Vagina (tissue), 2 donors: ENCODE measurements at regions not wholly inside any gene's neighbourhood (a gene's known extent, or its start where the extent isn't known, plus 50 kb on each side); places are given as distances from the start of the nearest gene placed in this dataset.

ENCODE experiments used
- POLR2A ChIP-seq, 2 donors: fragments of 450-650 bp; IDR thresholded peaks; one replicate each; pipeline ENCODE4 v1.6.1; 2017; ENCODE audit warnings: antibody characterized with exemption in 2 of 2, mild to moderate bottlenecking in 2 of 2, moderate library complexity in 2 of 2
- POLR2AphosphoS5 ChIP-seq, 2 donors: sonication (generic); formaldehyde crosslinking; IDR thresholded peaks; one replicate each; pipeline ENCODE4 v1.9.0; 2017; ENCODE audit warnings: antibody characterized with exemption in 2 of 2, mild to moderate bottlenecking in 2 of 2, low read depth in 1 of 2; ENCODE audit not compliant: insufficient read depth in 1 of 2
- TF ChIP-seq, protein P1 (sequence below), 3 experiments: fragments of 450-650 bp in 2 of 3; fragments of 200-600 bp in 1 of 3; sonication (generic) in 1 of 3; IDR thresholded peaks; one replicate each; pipeline ENCODE4 v1.5.1; 2017 to 2019; ENCODE audit warnings: antibody characterized with exemption in 3 of 3, mild to moderate bottlenecking in 2 of 3, moderate library complexity in 2 of 3

DNA sequence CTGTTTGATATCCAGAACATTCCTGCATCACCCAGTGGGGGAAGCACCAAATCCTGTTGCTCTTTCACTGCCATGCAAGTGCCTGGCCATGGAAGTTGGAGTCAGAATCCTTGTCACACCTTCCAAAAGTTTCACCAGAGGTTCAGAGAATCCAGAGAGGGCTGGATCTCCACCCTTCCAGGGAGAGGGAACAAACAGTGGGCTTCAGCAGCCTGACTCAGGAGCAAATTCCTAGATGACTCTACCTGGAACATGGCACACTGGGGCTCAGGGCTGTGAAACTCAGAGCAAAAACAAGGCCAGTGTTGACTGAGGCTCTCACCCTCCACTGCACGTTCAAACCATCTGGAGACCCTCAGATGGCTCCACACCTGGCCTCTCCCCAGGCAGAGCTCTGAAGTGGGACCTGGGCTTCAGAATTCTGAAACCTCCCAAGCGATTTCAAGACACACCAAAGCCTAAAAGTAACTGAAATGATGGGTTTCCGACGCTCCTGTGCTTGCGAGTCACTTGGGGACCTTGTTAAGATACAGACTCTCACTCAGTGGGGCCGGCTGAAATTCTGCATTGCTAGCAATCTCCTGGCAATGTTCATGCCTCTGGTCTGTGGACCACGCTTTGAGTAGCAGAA lies 205.9 kb downstream of the AUH start:
- TF ChIP-seq, protein P1, sequence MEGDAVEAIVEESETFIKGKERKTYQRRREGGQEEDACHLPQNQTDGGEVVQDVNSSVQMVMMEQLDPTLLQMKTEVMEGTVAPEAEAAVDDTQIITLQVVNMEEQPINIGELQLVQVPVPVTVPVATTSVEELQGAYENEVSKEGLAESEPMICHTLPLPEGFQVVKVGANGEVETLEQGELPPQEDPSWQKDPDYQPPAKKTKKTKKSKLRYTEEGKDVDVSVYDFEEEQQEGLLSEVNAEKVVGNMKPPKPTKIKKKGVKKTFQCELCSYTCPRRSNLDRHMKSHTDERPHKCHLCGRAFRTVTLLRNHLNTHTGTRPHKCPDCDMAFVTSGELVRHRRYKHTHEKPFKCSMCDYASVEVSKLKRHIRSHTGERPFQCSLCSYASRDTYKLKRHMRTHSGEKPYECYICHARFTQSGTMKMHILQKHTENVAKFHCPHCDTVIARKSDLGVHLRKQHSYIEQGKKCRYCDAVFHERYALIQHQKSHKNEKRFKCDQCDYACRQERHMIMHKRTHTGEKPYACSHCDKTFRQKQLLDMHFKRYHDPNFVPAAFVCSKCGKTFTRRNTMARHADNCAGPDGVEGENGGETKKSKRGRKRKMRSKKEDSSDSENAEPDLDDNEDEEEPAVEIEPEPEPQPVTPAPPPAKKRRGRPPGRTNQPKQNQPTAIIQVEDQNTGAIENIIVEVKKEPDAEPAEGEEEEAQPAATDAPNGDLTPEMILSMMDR (IDR thresholded peaks at IDR 0.05) = no peak
- TF ChIP-seq POLR2AphosphoS5 (IDR thresholded peaks at IDR 0.05; ENCODE audit: insufficient read depth in 1 of 2, low read depth in 1 of 2) (no peak), POLR2A (IDR thresholded peaks at IDR 0.05) (no peak)
